ENCODE measurements at regions not wholly inside any gene's neighbourhood (a gene's known extent, or its start where the extent isn't known, plus 50 kb on each side); places are given as distances from the start of the nearest gene placed in this dataset.
A peak's percentile ranks its signal among the peaks of the same experiment; 100 is the strongest.

GRCh38 chr2:149808556-149808955 lies 221.0 kb upstream of the MMADHC start:
- TF ChIP-seq CTCF (conservative IDR thresholded peaks at IDR 0.05; ENCODE audit: low read depth, low read length), result no peak
- DNase-seq (ENCODE audit: low read depth), result peak; percentile 33
- no peak overlapping the region for H3K4me3 ChIP-seq (ENCODE audit: low read depth, low read length)

- DNase-seq (ENCODE audit: low read depth), result no peak
- no peak overlapping the region for H3K4me3 ChIP-seq (ENCODE audit: low read depth, low read length)
- no peak for TF ChIP-seq CTCF (conservative IDR thresholded peaks at IDR 0.05; ENCODE audit: low read depth, low read length)
These were observed 219.1 kb upstream of the MMADHC start for GRCh38 chr2:149806651-149807050.

GRCh38 chr2:149800624-149801542 lies 213.3 kb upstream of the MMADHC start:
- no peak for TF ChIP-seq CTCF (conservative IDR thresholded peaks at IDR 0.05; ENCODE audit: low read depth, low read length)
- no peak overlapping the region for H3K4me3 ChIP-seq (ENCODE audit: low read depth, low read length)
- no peak for DNase-seq (ENCODE audit: low read depth)

- peak; percentile 69 for DNase-seq (ENCODE audit: low read depth)
- peak; percentile 58 for TF ChIP-seq CTCF (conservative IDR thresholded peaks at IDR 0.05; ENCODE audit: low read depth, low read length)
- H3K4me3 ChIP-seq (ENCODE audit: low read depth, low read length), result no peak overlapping the region
These were observed 211.6 kb upstream of the MMADHC start for GRCh38 chr2:149799013-149799705.

GRCh38 chr2:149797030-149797429 lies 209.5 kb upstream of the MMADHC start:
- no peak for DNase-seq (ENCODE audit: low read depth)
- TF ChIP-seq CTCF (conservative IDR thresholded peaks at IDR 0.05; ENCODE audit: low read depth, low read length), result no peak
- H3K4me3 ChIP-seq (ENCODE audit: low read depth, low read length), result no peak overlapping the region

GRCh38 chr2:149789549-149789948 lies 202.0 kb upstream of the MMADHC start:
- no peak overlapping the region for H3K4me3 ChIP-seq (ENCODE audit: low read depth, low read length)
- no peak for DNase-seq (ENCODE audit: low read depth)
- TF ChIP-seq CTCF (conservative IDR thresholded peaks at IDR 0.05; ENCODE audit: low read depth, low read length), result no peak
